ENCODE measurements at regions not wholly inside any gene's neighbourhood (a gene's known extent, or its start where the extent isn't known, plus 50 kb on each side); places are given as distances from the start of the nearest gene placed in this dataset.

GRCh38 chr4:30153427-30153826 is 566.7 kb upstream of the PCDH7 start:
- TF ChIP-seq CTCF (IDR thresholded peaks at IDR 0.05) (no peak), POLR2A (IDR thresholded peaks at IDR 0.05) (no peak), EP300 (IDR thresholded peaks at IDR 0.05) (no peak)
